HCT116 (cell line): ENCODE measurements at regions not wholly inside any gene's neighbourhood (a gene's known extent, or its start where the extent isn't known, plus 50 kb on each side); places are given as distances from the start of the nearest gene placed in this dataset.

Experiments
- ATAC-seq: fragments of 200-7000 bp; cut with Tn5 transposase; 2 replicates; pipeline ENCODE4 v1.9.1; 2020; ENCODE audit warnings: mild to moderate bottlenecking, moderate library complexity
- BruUV-seq: library from RNA; stranded (reverse); fragments of 400-500 nt; replicated peaks from 2 replicates; lab custom pipeline; 2021; lab: Mats Ljungman, UMichigan
- CTCF ChIA-PET: fragments of 300-600 bp; sonication (Branson Sonifier 250); formaldehyde crosslinking; loops from one replicate; lab custom pipeline; 2021; ENCODE audit warnings: antibody characterized with exemption; lab: Charles Lee
- POLR2A ChIA-PET: fragments of 300-600, 350-600 bp; sonication (Branson Sonifier 250); formaldehyde crosslinking; loops from one replicate; lab custom pipeline; 2021; ENCODE audit warnings: antibody characterized with exemption; lab: Charles Lee
- RAD21 ChIA-PET, 2 experiments: fragments of 300-600 bp; sonication (Branson Sonifier 250); formaldehyde crosslinking; loops; one replicate each; lab custom pipeline; 2023; ENCODE audit warnings: low total read pairs in 2 of 2; ENCODE audit not compliant: uncharacterized antibody in 2 of 2, unreplicated experiment in 2 of 2, low non-redundant PET in 1 of 2; lab: Charles Lee
- DNase-seq: peaks from one replicate; pipeline ENCODE4 v3.0.0-alpha.2; 2010; ENCODE audit warnings: low read depth, low spot score
- H2AFZ ChIP-seq: fragments of 200-600 bp; shearing (Covaris generic), sonication (generic); 2 replicates; pipeline ENCODE4 v1.6.1; 2017; ENCODE audit warnings: low read depth, mixed run types, mixed read lengths, antibody characterized with exemption, low read length; ENCODE audit not compliant: poor library complexity, severe bottlenecking
- H3K27ac ChIP-seq: 2 replicates; pipeline ENCODE4 v1.5.1; 2012; ENCODE audit warnings: low read depth, low read length
- H3K27me3 ChIP-seq: fragments of 200-600 bp; sonication (generic); 2 replicates; pipeline ENCODE4 v1.6.1; 2016; ENCODE audit warnings: mixed run types, low read length, mixed read lengths; ENCODE audit not compliant: insufficient read depth
- H3K36me3 ChIP-seq, 2 experiments: fragments of 200-500 bp in 1 of 2; fragments of 200-600 bp in 1 of 2; sonication (Bioruptor generic) in 1 of 2; sonication (generic) in 1 of 2; 2 replicates each; pipeline versions ENCODE4 v1.5.1 to v1.6.1; 2014 to 2016; ENCODE audit warnings: low read length in 2 of 2, inconsistent platforms in 1 of 2, mixed read lengths in 1 of 2, mixed run types in 1 of 2; ENCODE audit not compliant: insufficient read depth in 2 of 2, control insufficient read depth in 1 of 2
- H3K4me1 ChIP-seq, 2 experiments: fragments of 200-600 bp in 1 of 2; sonication (generic) in 1 of 2; 2 replicates each; pipeline versions ENCODE4 v1.5.1 to v1.6.1; 2012 to 2017; ENCODE audit warnings: low read length in 2 of 2, inconsistent platforms in 1 of 2, mild to moderate bottlenecking in 1 of 2, mixed read lengths in 1 of 2, mixed run types in 1 of 2, moderate library complexity in 1 of 2; ENCODE audit not compliant: insufficient read depth in 2 of 2, control insufficient read depth in 1 of 2
- H3K4me2 ChIP-seq: fragments of 200-600 bp; sonication (generic); 2 replicates; pipeline ENCODE4 v1.6.1; 2017; ENCODE audit warnings: mixed run types, low read length, mixed read lengths
- H3K4me3 ChIP-seq, 2 experiments: fragments of 200-600 bp in 1 of 2; sonication (generic) in 1 of 2; replicated peaks in 1 of 2; 2 replicates each; pipeline ENCODE4 v1.5.1; 2011 to 2016; ENCODE audit warnings: low read length in 2 of 2, control low read depth in 1 of 2, low read depth in 1 of 2, mild to moderate bottlenecking in 1 of 2, mixed read lengths in 1 of 2, mixed run types in 1 of 2
- H3K79me2 ChIP-seq: fragments of 200-600 bp; sonication (generic); 2 replicates; pipeline ENCODE4 v1.6.1; 2017; ENCODE audit warnings: mild to moderate bottlenecking, mixed run types, low read length, moderate library complexity, mixed read lengths; ENCODE audit not compliant: insufficient read depth
- H3K9ac ChIP-seq: fragments of 200-600 bp; sonication (generic); 2 replicates; pipeline ENCODE4 v1.6.1; 2016; ENCODE audit warnings: low read length, mixed read lengths
- H3K9me2 ChIP-seq: fragments of 200-600 bp; sonication (generic), shearing (Covaris generic); 2 replicates; pipeline ENCODE4 v1.6.1; 2017; ENCODE audit warnings: mixed run types, mild to moderate bottlenecking, moderate library complexity; ENCODE audit not compliant: insufficient read depth
- H3K9me3 ChIP-seq, 2 experiments: fragments of 200-500 bp in 1 of 2; fragments of 200-600 bp in 1 of 2; sonication (Bioruptor generic) in 1 of 2; sonication (generic) in 1 of 2; 2 replicates each; pipeline ENCODE4 v1.6.1; 2014 to 2017; ENCODE audit warnings: low read length in 2 of 2, mixed read lengths in 2 of 2, inconsistent platforms in 1 of 2, low read depth in 1 of 2, mild to moderate bottlenecking in 1 of 2, mixed run types in 1 of 2, moderate library complexity in 1 of 2; ENCODE audit not compliant: control insufficient read depth in 1 of 2, insufficient read depth in 1 of 2
- H4K20me1 ChIP-seq: fragments of 200-600 bp; sonication (generic), shearing (Covaris generic); 2 replicates; pipeline ENCODE4 v1.6.1; 2017; ENCODE audit warnings: mixed run types, mild to moderate bottlenecking, moderate library complexity; ENCODE audit not compliant: insufficient read depth
- CBX3 ChIP-seq: IDR thresholded peaks from 2 replicates; pipeline ENCODE4 v1.6.1; 2012; ENCODE audit warnings: low read depth
- CEBPB ChIP-seq: IDR thresholded peaks from 2 replicates; pipeline ENCODE4 v1.6.1; 2012; ENCODE audit warnings: low read depth
- CTCF ChIP-seq, 3 experiments: fragments of 200-600 bp in 1 of 3; sonication (generic) in 1 of 3; IDR thresholded peaks in 2 of 3; conservative IDR thresholded peaks in 1 of 3; 2 replicates each; pipeline ENCODE4 v1.5.1; 2012 to 2017; ENCODE audit warnings: low read depth in 2 of 3, low read length in 2 of 3, antibody characterized with exemption in 1 of 3, borderline replicate concordance in 1 of 3, control low read depth in 1 of 3, mild to moderate bottlenecking in 1 of 3, mixed read lengths in 1 of 3, mixed run types in 1 of 3, moderate library complexity in 1 of 3; ENCODE audit not compliant: insufficient read depth in 1 of 3
- EGR1 ChIP-seq: IDR thresholded peaks from 2 replicates; pipeline ENCODE4 v1.6.1; 2012; ENCODE audit warnings: low read depth
- ELF1 ChIP-seq: IDR thresholded peaks from 2 replicates; pipeline ENCODE4 v1.6.1; 2012; ENCODE audit warnings: low read depth, borderline replicate concordance
- EZH2 ChIP-seq: fragments of 200-600 bp; sonication (generic); IDR thresholded peaks from 2 replicates; pipeline ENCODE4 v1.6.1; 2017; ENCODE audit warnings: antibody characterized with exemption, mixed run types
- EZH2phosphoT487 ChIP-seq: fragments of 200-600 bp; IDR thresholded peaks from 2 replicates; pipeline ENCODE4 v1.6.1; 2018; ENCODE audit warnings: antibody characterized with exemption, borderline replicate concordance
- FOSL1 ChIP-seq: IDR thresholded peaks from 2 replicates; pipeline ENCODE4 v1.6.1; 2012; ENCODE audit warnings: low read depth
- JUND ChIP-seq: IDR thresholded peaks from 2 replicates; pipeline ENCODE4 v1.6.1; 2012
- POLR2A ChIP-seq: IDR thresholded peaks from 2 replicates; pipeline ENCODE4 v1.7.0; 2011; ENCODE audit warnings: borderline replicate concordance; ENCODE audit not compliant: insufficient read depth, insufficient read length; ENCODE audit errors: extremely low read depth
- POLR2AphosphoS5 ChIP-seq: IDR thresholded peaks from 2 replicates; pipeline ENCODE4 v1.6.1; 2011; ENCODE audit warnings: mild to moderate bottlenecking, low read depth, low read length, moderate library complexity
- RAD21 ChIP-seq: IDR thresholded peaks from 2 replicates; pipeline ENCODE4 v1.6.1; 2012; ENCODE audit warnings: low read depth, mild to moderate bottlenecking
- REST ChIP-seq: IDR thresholded peaks from 2 replicates; pipeline ENCODE4 v1.6.1; 2012; ENCODE audit warnings: low read depth
- SIN3A ChIP-seq: IDR thresholded peaks from 2 replicates; pipeline ENCODE4 v1.6.1; 2012; ENCODE audit warnings: low read depth
- SP1 ChIP-seq: IDR thresholded peaks from 2 replicates; pipeline ENCODE4 v1.6.1; 2012; ENCODE audit warnings: low read depth
- SRF ChIP-seq: IDR thresholded peaks from 2 replicates; pipeline ENCODE4 v1.6.1; 2012; ENCODE audit warnings: low read depth
- TCF7L2 ChIP-seq: IDR thresholded peaks from 2 replicates; pipeline ENCODE4 v1.7.0; 2011; ENCODE audit warnings: borderline replicate concordance, inconsistent platforms; ENCODE audit not compliant: insufficient read depth, insufficient read length; ENCODE audit errors: extremely low read depth
- YY1 ChIP-seq: IDR thresholded peaks from 2 replicates; pipeline ENCODE4 v1.6.1; 2011; ENCODE audit warnings: low read length, low read depth, moderate library complexity, mild to moderate bottlenecking; ENCODE audit not compliant: insufficient replicate concordance; ENCODE audit errors: extremely low read depth
- ZFX ChIP-seq: fragments of 450-650 bp; IDR thresholded peaks from 2 replicates; pipeline ENCODE4 v1.6.1; 2017
- ZNF274 ChIP-seq: fragments of 200-500 bp; sonication (Bioruptor generic); IDR thresholded peaks from 2 replicates; pipeline ENCODE4 v1.6.1; 2014; ENCODE audit warnings: mild to moderate bottlenecking, low read depth, low read length, inconsistent platforms
- intact Hi-C: fragments of 100-400 bp; cut with micrococcal nuclease; formaldehyde crosslinking; loops from 2 replicates; pipeline ENCODE4 v1.10.0; 2022

GRCh38 chr3:13188181-13188779 is 115.1 kb upstream of the IQSEC1 start:
- no peaks in the 10 kb centered on the region for H3K27me3 ChIP-seq
- TF ChIP-seq CBX3 (no peak), ELF1 (no peak), REST (no peak), FOSL1 (no peak), SIN3A (no peak), TCF7L2 (no peak), ZNF274 (no peak), SP1 (no peak), YY1 (no peak), ZFX (no peak), CEBPB (no peak), EGR1 (no peak), POLR2AphosphoS5 (no peak), JUND (no peak), POLR2A (no peak), EZH2 (no peak), CTCF (IDR thresholded peaks at IDR 0.05 in 2 of 3, conservative IDR thresholded peaks at IDR 0.05 in 1 of 3; ENCODE audit: borderline replicate concordance in 1 of 3, insufficient read depth in 1 of 3, low read depth in 2 of 3, low read length in 2 of 3) (no peak), SRF (no peak), RAD21 (no peak), EZH2phosphoT487 (no peak)
- ChIA-PET RAD21 (no interaction called here), POLR2A (no interaction called here), CTCF (no interaction called here)
- BruUV-seq, result no TSS peak
- no peak overlapping the region for H3K4me3 ChIP-seq
- intact Hi-C loops, result no loop called here
- no peak overlapping the region for H2AFZ ChIP-seq
- no peak for ATAC-seq
- H3K9me3 ChIP-seq, result no peaks in the 10 kb centered on the region
- H3K4me2 ChIP-seq, result no peak overlapping the region
- no peaks in the 10 kb centered on the region for H3K36me3 ChIP-seq
- peaks cover 5 to 12% of the 10 kb centered on the region in 2 experiments for H3K4me1 ChIP-seq
- no peak overlapping the region for H3K9ac ChIP-seq
- DNase-seq, result no peak
- no peak overlapping the region for H3K27ac ChIP-seq
- H4K20me1 ChIP-seq, result no peaks in the 10 kb centered on the region
- no peaks in the 10 kb centered on the region for H3K9me2 ChIP-seq
- H3K79me2 ChIP-seq, result no peaks in the 10 kb centered on the region
